HCT116 (cell line): ENCODE measurements at regions not wholly inside any gene's neighbourhood (a gene's known extent, or its start where the extent isn't known, plus 50 kb on each side); places are given as distances from the start of the nearest gene placed in this dataset.

Experiments used
- RAD21 ChIP-seq: IDR thresholded peaks from 2 replicates; pipeline ENCODE4 v1.6.1; 2012; ENCODE audit warnings: low read depth, mild to moderate bottlenecking
- REST ChIP-seq: IDR thresholded peaks from 2 replicates; pipeline ENCODE4 v1.6.1; 2012; ENCODE audit warnings: low read depth
- SIN3A ChIP-seq: IDR thresholded peaks from 2 replicates; pipeline ENCODE4 v1.6.1; 2012; ENCODE audit warnings: low read depth
- ZFX ChIP-seq: fragments of 450-650 bp; IDR thresholded peaks from 2 replicates; pipeline ENCODE4 v1.6.1; 2017
- ZNF274 ChIP-seq: fragments of 200-500 bp; sonication (Bioruptor generic); IDR thresholded peaks from 2 replicates; pipeline ENCODE4 v1.6.1; 2014; ENCODE audit warnings: mild to moderate bottlenecking, low read depth, low read length, inconsistent platforms

GRCh38 chr4:19492606-19493005 is 759.1 kb upstream of the SLIT2 start:
- TF ChIP-seq REST (no peak), ZNF274 (no peak), RAD21 (no peak), SIN3A (no peak), ZFX (no peak)
